Stimulated activated CD8-positive, alpha-beta memory T cell treated with anti-CD3 and anti-CD28 coated beads, Interleukin-15, amount 100 ng/mL, for 24 hours (primary cell): ENCODE measurements at regions not wholly inside any gene's neighbourhood (a gene's known extent, or its start where the extent isn't known, plus 50 kb on each side); places are given as distances from the start of the nearest gene placed in this dataset.

Experiments
- DNase-seq: peaks from one replicate; pipeline ENCODE4 v3.0.0-alpha.2; 2020; ENCODE audit warnings: low read depth

DNA sequence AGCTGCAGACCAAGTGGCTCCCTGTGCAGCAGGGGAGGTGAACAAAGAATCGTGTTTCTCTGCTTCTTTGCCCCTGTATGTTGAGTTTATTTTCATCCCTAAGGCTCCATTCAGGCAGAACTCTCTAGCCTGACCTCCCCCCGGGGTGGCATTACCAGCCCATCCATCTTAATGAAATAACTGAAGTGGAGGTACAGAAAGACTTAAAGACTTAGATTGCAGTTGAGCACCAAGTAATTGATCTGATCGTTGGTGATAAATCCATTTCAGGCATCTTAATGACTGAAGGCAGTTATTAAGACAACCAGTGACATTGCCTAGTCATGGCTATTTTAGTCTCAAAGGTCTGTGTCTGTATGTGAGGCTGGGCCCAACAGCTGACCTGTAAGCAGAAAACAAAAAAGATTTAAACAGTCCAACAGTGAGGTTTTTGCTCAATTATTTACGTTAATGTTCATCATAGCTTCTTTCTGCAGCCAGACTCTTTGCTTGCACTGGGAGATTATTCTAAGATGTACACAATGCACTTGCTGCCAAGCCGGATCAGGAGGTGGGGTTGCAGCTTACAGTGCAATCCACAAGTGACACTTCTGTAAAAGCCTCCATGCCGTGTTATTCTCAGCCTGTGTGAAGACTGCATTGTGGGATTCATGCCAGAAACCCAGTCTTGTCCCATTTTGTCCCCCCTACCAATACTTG is 363.0 kb upstream of the DUSP10 start:
- DNase-seq: no peak

DNA sequence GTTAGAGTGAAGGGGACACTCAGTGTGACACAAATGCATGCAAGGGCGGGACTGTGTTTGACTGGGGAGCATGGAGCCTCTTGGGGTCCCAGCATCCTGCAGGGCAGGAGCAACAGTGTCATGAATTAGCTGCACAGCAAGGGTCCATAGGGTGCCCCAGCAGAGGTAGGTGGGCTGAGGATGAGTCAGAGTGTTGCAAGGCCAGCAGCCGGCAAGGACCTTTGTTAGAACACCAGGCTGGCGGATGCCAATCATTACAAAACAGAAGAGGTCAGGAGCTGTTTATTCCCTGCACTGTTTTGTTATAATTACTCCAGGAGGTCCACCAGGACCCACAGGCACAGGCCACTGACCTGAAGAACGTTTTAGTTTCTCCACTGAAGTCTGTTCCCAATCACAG is 362.2 kb upstream of the DUSP10 start:
- no peak for DNase-seq

DNA sequence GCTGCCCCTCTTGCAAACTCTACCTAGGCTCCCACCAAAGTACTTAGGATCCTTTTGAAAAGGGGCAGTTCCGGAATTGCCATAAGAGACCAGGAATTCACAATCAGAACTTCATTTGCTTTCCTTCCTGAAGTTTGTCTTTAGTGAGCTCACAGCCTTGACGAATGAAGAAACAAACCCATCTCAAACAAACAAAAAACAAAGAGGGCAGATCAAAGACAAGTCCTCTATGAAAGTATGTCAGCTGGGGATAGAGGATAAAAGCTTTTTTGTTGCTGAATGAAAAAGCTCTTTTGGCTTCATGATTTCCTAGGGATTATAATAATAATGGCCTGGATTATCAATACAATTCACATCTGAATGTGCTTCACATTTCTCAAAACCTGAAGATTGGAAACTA is 357.9 kb upstream of the DUSP10 start:
- no peak for DNase-seq

DNA sequence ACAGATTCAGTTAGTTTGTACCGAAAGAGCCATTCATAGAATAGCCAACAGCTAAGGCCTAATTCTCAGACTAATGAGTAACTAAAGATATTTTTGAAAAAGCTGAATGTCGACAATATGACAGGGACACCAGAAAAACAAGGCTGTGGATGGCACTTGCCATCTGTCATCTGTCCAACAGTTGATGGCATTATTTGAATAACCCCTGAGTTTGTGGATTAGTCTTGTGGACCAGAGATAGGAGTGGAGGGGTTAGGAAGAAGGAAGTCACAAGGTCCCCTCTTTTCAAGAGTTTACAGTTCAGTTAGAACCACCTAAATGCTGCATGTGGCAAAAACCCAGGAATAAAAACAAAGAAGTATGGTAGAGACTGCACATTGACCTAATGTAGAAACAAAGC is 356.5 kb upstream of the DUSP10 start:
- DNase-seq: no peak

DNA sequence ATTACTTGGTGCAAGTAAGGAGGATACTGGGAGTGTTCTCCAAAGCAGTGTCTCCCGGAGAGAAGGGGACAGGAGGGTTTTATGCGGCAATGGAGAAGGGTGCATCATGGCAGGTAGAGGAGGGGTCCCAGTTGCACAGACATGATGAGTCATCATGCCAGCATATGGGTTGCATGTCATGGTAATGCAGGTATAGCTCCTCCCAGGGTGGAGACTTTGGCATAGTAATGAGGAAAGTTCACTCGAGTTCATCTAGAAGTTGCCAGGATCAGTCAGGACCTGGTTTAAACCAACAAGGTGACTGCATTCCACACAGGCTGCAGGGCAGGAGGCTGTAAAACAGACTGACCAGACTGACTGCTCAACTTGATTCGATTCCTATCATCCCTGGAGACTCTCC is 355.7 kb upstream of the DUSP10 start:
- no peak for DNase-seq

DNA sequence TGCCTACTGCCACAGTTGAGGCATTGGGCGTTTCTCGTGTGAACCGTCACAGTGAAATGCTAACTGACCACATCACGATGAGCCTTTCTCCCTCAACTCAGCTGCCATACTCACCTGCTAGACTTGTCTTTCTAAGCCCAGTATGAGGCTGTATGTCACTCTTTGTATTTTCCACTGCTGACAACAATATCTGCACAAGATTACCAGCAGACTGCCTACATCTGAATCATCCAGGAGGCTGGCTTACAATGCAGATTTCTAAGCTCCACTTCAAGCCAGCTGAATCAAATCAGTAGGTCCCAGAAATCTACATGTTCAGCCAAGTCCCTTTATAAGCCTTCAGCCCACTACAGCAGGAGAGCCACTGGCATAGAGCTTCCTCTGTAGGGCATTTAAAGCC is 355.0 kb upstream of the DUSP10 start:
- no peak for DNase-seq

DNA sequence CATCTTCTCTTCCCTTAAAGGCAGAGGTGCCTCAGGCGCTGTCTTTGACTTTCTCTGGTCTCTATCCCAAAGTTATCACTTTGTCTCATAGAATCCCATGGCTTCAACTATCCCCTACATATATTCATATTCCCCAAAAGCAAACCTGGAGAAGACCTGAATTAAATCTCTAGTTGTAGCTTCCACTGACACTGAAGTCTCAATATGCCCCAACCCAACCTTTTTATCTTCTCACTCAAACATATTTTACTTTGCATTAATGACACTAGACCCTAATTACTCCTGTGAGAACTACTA is 354.5 kb upstream of the DUSP10 start:
- DNase-seq: no peak

DNA sequence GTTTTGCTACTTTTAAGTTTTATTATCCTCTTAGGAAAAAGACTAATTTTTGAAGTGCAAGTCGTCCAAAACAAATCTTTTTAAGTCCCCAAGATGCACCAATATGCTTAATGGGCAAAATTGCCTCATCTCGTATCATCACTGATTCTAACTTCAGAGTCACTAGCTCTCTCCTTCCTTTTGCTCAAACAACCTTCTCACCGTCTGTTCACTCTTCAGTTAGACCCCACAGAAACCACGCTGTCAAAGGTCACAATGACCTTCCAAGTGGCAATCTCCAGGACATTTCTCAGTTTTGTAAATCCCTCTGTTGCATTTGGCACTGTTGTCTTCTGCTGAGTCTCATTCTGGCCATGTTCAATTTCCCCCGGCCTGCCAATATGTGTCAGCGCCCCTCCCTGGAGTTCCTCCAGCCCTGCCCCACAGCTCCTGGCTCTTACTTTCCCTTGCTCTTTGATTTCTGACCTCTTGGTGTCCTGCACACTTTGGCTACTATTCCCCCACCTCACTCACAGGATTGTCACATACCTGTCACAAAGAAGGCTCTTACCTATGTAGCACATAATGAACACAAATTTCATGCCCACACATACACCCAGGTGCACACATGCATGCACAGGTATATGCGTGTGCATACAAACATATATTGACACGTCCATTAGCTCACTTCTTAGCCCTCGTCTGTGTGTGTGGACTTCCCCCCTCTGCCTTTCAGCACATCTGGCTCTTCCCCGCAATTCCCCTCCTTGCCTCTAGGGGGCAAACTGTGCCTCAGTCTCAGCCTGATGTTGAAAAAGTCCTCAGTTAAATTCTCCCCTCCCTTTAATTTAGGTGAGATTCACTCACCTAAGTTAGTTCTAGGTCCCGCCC is 354.0 kb upstream of the DUSP10 start:
- DNase-seq: peak; percentile 24

DNA sequence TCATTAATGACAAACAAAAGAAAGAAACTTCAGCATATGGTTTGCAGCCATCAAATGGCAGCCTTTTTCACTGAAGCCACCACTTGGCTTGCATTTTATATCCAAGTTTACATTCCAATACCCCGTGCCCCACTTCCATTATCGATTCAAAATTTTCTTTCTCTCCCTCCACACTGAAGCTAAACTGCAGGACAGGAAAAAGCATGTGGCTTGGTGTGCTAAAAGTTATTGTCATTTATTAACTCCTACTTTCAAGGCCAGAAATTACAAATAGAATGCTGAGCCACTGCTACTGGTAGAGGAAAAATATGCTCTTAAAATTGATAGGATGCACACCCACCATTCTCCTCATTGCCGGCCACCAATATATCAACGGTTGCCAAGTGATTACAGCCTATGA is 351.6 kb upstream of the DUSP10 start:
- no peak for DNase-seq

DNA sequence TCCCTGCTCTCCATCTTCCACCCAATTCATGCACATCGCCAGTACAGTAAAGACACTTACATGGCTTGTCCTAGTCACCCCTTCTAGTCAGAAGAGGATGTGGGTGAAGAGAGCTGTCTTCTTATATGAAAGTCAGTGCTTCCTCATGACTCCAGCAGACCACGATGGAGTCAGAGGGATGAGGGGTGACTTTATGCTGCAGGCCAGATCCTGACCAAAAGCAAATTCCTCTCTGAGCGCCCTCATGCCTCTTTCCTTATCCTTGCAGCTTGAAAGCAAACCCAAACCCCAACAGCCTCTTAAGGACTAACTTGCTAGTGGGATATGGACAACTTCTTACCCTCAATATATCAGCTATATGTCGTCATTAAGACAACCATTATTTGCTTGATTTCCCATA is 348.2 kb upstream of the DUSP10 start:
- DNase-seq: no peak

DNA sequence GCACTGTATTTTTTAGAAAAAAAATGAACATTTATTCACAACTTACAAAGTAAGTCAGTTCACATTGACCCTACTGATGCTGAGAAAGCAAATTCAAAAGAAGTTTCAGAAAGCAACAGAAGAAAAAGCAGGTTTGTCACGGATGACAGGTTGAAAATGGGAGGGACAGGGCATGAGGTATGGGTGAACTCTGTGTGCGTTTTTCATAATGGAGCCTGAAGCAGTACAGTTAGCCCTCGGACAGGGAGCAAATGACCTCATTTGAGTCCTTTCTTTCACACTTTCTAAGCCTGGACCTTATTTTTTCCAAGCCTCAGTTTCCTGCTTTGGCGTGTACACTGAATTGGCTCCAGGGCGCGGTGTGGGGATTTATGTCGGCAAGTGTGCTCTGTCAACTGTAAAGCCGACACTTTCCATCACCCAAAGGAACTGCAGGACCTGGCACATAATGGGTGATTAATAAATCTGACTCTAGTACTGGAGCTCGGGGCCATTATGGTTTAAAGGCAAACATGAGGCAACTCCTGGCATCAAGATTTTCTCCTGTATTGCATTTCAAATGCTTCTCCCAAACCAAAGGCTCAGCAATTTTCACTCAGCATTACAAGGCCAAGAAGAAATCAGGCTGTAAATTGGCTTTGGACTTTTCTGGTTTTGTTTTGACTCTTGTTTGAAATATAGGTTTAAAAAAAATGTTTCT is 345.5 kb upstream of the DUSP10 start:
- DNase-seq: no peak

DNA sequence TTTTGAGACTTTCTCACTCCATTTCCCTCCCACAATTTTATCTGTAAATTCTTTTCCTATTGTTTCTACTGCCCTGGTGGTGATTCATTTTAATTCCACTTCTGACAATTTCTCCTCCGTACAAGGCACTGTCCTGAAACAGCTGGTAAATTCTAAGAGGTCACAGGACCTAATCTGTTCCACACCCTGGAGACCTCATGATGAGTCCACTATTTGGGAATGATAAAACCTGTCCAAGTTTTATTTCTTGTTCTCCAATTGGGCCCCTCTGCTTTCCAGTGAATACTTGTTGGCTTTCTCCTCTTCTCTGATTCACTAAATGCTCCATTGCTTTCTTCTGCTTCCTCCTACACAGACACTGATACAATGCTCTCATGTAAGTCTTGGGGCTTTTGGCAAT is 343.1 kb upstream of the DUSP10 start:
- no peak for DNase-seq

DNA sequence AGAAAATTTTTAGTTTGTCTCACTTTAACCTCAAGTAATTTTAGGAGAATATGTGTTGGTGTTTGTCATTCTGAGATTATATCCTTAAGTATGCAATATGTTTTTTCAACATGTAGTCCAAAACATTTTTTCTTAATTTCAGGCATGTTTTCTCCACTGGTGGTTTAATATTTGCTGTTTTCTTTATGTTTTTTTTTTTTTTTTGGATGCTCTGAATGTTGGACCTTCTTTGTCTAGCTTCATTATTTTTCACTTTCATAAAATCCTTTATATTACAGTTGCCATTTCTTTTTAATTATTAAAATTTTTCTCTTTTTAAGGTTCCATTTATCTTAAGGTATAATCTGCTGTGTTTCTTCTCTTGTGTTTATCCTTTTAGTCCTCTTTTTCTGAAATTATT is 342.2 kb upstream of the DUSP10 start:
- DNase-seq: no peak

DNA sequence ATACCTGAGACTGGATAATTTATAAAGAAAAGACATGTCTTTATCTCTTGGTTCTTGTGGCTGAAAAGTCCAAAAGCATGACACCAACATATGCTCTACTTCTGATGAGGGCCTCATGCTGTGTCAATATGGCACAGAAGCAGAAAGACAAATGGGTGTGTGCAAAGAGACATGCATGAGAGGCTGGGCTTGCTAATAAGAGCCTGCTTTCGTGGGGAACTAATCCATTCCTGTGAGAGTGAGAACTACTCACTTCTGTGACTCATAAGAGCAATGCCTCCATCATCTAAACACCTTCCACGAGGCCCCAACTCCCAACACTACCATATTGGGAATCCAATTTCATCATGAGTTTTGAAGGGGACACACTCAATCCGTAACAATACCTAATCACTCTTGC is 340.0 kb upstream of the DUSP10 start:
- no peak for DNase-seq

DNA sequence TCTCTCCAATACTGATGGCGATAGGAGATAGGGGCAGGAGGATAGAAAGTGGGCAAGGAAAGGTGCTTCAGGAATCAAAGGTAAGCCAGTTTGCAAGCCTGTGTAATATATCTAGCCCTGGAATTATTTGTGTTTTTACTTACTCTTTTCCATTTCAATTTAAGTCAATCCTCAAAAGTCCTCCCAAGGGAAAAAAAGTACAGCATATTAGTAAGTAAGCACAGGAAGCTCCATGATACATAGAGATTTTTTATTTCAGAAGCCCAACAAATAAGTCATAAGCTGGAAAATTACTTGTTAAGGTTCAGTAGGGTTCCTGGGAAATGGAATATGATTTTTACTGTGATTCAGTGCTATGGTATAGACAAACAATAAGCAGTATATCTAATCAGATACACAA is 337.7 kb upstream of the DUSP10 start:
- no peak for DNase-seq

DNA sequence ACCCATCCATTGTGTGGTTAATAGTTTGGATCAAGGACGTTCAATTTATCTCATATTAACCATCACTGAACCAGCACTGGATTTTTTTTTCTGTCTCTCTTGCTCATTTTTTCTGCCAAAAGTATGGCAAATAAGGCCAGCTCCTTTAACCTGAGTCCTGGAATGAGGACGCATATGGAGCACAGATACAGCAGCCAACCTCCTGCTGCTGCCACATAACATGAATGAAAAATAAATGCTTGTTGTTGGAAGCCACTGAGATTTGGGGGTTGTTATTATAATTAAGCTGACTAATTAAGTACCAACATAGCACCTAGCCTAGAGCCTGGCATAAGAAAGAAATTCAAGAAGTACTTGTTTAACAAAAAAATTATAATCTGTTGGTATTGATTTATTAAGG is 335.3 kb upstream of the DUSP10 start:
- DNase-seq: no peak

DNA sequence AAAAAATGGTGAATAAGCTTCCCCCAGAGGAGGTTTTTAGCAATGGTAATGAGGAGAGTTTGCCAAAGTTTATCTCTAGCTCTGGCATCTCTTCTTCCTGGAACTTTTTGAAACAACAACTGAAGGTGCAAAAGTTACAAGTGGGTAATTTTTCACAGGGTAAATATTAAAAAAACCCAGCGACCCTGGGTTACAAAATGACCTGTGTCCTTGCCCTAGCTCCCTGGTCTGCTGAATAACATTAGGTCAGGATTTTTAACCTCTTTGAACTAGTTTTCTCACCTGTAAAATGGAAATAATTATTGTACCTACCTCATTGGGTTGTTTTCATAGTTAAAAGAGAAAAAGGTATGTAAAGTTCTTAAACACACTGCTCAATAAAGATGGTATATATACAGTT is 332.4 kb upstream of the DUSP10 start:
- DNase-seq: no peak

DNA sequence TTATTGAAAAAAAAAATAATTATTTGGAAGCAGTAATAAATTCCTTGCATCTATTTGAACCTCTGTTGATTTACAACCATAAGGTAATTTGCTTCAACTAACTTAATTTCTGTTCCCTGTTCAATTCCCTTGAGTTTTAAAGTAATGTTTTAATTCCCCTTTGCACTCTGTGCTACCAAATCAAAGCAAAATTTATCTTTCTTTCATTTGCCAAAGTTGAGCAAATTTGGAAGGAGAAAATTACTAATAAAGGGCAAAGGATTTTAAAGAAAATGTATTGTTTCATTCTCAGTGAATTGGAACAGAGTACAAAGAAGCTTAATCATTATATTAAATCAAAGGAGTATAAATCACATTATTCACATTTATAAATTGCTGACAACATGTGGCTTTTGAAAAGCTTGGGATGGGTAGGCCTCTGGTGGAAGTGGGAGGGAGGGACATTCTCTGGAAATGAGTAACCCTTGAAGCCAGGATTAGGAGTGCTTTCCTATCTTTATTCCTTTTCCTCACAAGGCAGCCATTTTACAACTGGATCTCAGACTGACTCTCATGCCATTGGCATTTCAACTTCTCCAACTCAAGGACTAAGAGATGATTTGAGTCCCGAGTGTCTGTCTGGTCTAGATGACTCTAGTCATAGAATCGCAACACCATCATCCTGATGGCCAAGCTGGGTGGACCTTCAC is 331.6 kb upstream of the DUSP10 start:
- no peak for DNase-seq

DNA sequence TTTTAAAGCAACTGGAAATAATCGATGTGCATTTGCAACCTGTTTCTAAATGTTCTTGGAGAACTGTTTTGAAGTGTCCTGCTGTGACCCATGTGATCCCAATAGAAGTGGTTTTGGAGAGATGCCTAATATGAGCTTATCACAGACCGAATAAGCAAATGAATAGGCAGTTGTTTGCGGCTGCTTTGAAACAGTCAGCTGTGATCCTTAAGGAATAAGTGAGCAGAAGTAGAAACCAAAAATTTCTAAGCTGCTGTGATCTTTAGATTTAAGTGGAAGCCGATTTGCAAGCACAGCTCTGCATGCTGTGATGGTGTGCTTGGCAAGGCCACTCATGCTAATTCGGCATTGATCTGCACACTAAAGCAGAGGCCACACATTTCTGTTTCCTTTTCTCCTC is 329.5 kb upstream of the DUSP10 start:
- DNase-seq: no peak

DNA sequence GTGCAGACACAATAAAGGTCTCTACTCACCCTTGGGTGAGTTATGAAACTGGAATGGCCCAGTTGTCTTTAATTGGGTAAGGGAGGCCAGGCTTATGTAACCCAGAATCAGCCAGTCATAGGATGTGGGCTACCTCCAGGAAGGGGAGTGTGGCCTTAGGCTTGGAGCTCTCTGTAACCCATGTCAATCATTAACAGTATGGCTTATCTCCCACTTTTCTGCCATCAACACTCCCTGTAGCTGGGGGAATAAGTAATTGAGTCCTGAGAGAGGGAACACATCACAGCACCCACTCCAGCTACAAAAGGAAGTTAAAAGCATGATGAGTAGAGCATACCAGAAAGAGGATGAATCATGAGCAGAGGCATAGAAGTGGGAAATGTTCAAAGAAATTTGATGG is 327.0 kb upstream of the DUSP10 start:
- no peak for DNase-seq

DNA sequence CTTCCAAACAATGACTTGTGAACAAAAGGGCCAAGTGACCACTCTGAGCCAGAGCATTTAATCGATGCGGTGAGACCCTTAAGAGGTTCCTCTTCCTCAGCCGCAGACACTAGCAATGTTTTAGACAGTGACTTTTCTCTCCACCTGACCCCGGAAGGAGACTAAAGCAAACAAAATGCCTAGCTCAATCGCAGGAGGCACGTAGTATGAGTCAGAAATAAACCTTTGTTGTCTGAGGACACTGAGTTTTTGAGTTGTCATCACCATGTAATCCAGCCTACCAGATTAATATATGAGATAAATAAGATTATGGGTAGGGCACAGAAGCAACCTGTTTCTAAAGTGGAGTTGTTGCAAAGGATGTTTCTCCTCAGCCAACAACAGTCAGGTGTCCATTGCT is 326.2 kb upstream of the DUSP10 start:
- DNase-seq: no peak

DNA sequence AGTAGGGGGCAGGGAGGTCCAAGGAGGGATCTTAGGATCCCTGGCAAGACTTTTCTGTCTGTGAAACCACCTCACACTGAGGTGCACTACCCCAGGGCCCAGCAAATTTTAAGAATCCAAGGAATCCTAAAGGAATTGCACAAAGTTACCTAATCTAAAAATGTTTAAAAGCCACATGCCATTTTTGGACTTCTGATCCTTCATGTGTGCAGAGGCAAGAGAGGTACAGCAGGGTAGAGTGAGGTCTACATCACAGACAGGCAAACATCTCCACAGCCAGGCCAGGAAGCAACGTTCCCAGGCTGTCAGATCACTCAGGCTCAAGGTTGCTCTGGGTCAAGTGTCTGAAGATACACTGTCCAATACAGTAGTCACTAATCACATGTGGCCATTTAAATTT is 324.6 kb upstream of the DUSP10 start:
- no peak for DNase-seq

DNA sequence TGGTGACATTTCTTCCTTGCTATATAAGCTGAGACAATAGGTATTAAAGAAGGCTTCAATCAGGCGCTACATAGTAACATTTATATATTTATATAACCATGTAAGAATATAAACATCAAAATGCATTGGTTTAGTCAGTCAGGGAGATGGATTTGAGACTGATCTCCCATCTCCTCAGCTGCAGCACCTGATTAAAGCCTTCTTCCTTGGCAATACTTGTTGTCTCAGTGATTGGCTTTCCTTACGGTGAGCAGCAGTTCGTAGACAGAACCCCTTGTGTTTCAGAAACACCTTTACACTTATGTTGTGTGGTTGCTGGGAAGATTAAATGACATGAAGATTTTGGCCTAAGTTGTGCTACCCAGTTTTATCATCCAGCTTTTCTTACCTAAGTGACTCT is 323.3 kb upstream of the DUSP10 start:
- DNase-seq: no peak
